GM12872 (cell line): ENCODE measurements at regions not wholly inside any gene's neighbourhood (a gene's known extent, or its start where the extent isn't known, plus 50 kb on each side); places are given as distances from the start of the nearest gene placed in this dataset.
A peak's percentile ranks its signal among the peaks of the same experiment; 100 is the strongest.

ENCODE experiments used
- TF ChIP-seq, protein P1 (sequence below): IDR thresholded peaks from 3 replicates; pipeline ENCODE4 v1.5.1; 2011; ENCODE audit warnings: low read depth, mild to moderate bottlenecking, low read length, moderate library complexity; ENCODE audit not compliant: insufficient read depth

DNA sequence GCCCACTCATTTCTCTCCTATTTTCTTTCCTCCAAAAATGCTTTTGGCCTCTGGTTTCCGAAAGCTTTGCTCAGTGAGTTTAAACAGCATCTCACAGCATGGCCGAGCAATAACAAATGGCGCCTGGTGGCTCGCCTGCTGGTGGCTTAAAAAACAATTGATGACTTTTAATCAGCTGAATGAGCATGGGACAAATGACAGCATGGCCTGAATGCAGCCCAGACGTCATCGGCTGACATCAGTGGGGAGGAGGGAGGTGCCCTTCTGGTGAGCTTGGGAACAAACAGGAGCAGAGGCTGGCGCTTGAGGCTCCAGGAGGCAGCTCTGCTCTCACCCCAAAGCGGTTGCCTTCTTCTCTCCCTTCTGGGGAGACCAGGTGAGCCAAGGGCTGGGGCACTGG is 286.4 kb downstream of the BCOR start:
- TF ChIP-seq, protein P1, sequence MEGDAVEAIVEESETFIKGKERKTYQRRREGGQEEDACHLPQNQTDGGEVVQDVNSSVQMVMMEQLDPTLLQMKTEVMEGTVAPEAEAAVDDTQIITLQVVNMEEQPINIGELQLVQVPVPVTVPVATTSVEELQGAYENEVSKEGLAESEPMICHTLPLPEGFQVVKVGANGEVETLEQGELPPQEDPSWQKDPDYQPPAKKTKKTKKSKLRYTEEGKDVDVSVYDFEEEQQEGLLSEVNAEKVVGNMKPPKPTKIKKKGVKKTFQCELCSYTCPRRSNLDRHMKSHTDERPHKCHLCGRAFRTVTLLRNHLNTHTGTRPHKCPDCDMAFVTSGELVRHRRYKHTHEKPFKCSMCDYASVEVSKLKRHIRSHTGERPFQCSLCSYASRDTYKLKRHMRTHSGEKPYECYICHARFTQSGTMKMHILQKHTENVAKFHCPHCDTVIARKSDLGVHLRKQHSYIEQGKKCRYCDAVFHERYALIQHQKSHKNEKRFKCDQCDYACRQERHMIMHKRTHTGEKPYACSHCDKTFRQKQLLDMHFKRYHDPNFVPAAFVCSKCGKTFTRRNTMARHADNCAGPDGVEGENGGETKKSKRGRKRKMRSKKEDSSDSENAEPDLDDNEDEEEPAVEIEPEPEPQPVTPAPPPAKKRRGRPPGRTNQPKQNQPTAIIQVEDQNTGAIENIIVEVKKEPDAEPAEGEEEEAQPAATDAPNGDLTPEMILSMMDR: no peak

DNA sequence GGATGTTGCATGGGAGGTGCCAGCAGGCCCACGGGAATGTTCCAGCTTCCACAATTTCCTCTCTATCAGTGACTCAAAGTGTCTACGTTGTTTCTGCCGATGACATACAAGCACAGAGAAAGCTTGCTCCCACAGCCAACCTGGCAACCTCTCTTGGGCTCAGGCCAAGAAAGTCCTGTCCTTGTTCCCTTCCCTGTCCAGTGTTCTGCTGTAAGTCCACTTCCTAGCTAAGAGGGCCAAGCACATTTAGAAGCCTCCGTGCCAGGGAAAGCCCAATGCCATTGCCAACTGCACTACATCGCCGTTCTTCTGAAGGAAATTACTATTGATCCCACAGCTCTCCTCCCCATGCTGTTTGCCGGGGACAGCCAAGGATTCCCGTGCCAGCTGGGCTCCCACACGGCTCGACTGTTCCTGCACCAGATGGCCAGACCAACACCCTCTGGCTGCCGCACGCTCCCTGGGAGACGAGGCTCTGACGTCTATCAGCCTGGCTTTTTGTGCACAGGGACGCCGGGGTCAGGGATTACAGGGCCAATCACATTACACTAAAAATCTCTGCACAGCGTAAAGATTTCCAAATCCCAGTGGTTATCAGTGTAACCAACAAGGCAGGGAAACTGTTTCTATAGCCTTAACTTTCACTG is 284.0 kb downstream of the BCOR start:
- TF ChIP-seq, protein P1: no peak

DNA sequence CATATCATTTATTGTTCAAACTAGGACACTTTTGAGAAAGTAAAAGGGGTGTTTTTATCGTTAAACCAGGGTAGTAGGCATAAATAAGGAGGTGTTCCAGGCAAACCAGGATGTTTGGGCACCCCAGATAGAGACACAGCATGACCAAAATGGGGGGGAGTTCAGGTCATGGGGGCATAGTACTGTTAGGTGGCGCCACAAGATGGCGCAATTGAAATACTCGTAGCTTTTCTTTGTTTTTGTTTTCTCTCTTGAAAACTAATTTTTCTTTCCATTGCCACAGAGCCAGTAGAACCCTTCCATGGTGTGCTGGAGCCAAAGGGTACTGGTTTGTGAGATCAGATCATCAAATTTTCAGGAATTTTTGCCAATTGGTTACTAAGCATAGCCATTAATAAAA is 283.4 kb downstream of the BCOR start:
- TF ChIP-seq, protein P1: peak; percentile 56

DNA sequence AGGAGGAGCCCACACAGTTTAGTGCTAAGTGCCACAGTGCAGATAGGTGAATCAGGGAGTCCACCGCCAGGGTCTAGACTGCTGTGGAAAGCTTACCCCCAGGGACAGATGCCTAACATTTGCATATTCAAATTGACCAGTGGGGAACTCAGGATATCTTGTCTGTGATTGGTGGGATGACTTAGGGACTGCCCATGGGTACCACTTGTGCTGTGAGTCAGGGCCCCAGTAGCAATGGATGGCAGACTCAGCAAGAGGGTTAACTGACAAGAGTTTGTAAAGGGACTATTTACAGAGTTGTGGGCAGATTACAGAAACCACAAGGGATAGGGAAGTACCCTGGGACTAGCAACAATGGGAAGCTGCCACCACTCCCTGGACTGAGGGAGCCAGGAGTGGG is 282.1 kb downstream of the BCOR start:
- TF ChIP-seq, protein P1: no peak

DNA sequence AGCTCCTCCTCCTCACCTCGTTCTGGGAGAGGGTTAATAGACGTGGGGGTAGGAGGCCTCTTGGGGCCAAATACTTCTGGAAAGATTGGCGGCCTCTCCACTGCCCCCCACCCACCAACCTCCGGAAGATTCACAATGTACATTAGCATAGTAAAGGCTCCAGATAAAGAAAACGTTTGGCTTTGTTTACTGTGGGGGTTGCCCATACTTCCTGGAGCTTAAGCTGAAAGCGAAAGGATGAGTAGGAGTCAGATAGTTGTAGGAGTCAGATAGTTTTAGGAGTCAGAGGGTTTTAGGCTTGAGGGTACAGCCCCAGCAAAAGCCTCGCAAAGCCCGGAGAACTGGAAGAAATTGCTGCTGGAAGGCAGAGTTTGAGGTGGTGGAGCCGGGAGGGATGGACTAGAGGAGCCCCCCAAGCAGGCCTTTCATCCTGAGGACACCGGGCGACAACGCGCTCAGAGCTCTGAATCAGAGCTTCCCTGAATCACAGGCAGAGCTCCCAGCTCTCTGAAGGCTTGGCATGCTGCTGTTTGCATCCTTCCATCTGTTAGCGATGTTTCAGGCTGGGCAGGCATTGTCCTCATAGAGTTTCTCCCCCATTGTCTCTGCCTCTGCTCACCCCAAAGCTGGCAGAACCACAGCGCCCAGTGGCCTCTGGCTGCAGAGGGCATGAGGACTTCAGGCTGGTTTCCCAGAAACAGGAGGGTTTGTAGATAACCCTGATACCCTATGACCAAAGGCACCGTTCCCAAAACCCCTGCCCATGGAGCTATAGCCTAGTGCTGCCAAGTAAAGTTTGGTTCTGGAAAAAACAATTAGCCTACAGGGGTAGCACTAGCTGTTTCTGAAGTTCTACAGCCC is 280.7 kb downstream of the BCOR start:
- TF ChIP-seq, protein P1: no peak

DNA sequence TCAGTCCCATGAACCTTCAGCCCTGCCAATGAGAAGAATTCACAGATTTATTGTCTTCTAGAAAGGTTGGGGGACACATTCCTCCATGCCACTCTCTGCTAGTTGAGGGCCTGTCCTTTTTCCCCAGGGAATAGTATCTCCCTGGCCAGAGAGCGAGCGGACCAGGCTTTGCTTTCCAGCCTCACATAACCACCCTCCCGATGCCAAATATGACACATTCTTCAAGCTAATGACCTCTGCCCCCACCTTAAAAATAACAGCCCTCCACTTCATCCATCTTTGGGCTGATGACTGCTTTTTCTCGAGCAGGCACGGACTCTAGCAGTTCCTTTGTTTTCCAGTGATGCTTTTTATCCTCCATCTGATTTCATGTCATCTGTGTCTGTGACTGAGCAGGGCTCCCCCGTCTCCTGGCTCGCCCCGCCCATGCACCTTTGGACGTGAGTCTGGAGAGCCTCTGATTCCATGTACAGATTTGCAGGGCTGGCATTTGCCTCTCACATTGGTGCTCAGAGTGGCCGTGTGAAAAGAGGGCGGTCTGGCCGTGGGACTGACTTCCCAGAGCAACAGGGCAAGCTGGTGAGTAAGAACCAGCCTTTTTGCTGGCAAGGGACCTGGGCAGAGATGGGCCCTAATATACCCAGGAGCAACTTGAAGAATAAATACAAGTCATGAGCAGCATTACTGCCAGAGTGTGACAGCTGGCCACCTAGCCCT is 279.8 kb downstream of the BCOR start:
- TF ChIP-seq, protein P1: no peak

DNA sequence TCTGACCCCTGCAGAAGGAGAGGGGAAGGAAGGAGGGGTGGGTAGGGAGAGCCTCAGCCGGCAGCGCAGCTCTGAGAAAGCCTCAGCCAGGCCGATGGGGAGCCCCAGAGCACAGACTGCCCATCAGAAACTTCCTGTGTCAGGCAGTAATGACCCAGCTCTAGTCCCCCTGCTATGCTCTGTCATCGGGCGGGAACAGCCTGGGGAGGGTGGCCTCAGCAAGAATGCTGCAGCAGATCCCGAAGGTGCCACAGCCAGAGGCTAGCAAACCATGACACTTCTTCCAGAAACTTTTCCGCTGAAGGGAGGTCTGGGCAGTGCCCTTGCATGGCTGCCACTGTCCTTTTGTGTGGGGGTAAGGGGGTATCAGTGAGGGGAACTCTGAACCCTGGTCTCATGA is 279.0 kb downstream of the BCOR start:
- TF ChIP-seq, protein P1: no peak
